IgD-negative memory B cell (primary cell): ENCODE measurements at regions not wholly inside any gene's neighbourhood (a gene's known extent, or its start where the extent isn't known, plus 50 kb on each side); places are given as distances from the start of the nearest gene placed in this dataset.
"Not testable (repeated sequence)": the region's sequence is repeated elsewhere in the genome, so short reads cannot be mapped to it uniquely, and the experiment has no call there.

Source experiments
- H3K27ac Mint-ChIP-seq, 3 donors: one replicate each; pipeline ENCODE4 v1.8.0; 2020 to 2022; ENCODE audit warnings: mild to moderate bottlenecking in 3 of 3, mixed read lengths in 3 of 3, moderate library complexity in 1 of 3
- H3K27me3 Mint-ChIP-seq: one replicate; pipeline ENCODE4 v1.8.0; 2021; ENCODE audit warnings: mixed read lengths
- H3K36me3 Mint-ChIP-seq: one replicate; pipeline ENCODE4 v1.8.0; 2020; ENCODE audit warnings: mild to moderate bottlenecking, mixed read lengths
- H3K4me1 Mint-ChIP-seq, 3 donors: one replicate each; pipeline ENCODE4 v1.8.0; 2020 to 2022; ENCODE audit warnings: mixed read lengths in 3 of 3, mild to moderate bottlenecking in 1 of 3
- H3K4me3 Mint-ChIP-seq, 4 donors: one replicate each; pipeline ENCODE4 v1.8.0; 2020 to 2022; ENCODE audit warnings: mild to moderate bottlenecking in 4 of 4, mixed read lengths in 4 of 4, moderate library complexity in 3 of 4
- H3K9me3 Mint-ChIP-seq, 3 donors: one replicate each; pipeline ENCODE4 v1.8.0; 2020 to 2021; ENCODE audit warnings: mixed read lengths in 3 of 3, mild to moderate bottlenecking in 1 of 3

DNA sequence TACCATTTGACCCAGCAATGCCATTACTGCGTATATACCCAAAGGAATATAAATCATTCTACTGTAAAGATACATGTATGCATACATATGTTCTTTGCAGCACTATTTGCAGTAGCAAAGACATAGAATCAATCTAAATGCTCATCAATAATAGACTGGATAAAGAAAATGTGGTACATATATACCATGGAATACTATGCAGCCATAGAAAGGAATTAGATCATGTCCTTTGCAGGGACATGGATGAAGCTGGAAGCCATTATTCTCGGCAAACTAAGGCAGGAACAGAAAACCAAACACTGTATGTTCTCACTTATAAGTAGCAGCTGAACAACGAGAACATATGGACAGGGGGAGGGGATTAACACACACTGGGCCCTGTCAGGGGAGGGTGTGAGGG is 54.8 kb upstream of the ZNF30 start:
- not testable (repeated sequence) for H3K36me3 Mint-ChIP-seq, H3K4me1 Mint-ChIP-seq, H3K27me3 Mint-ChIP-seq, H3K27ac Mint-ChIP-seq, H3K9me3 Mint-ChIP-seq, H3K4me3 Mint-ChIP-seq

DNA sequence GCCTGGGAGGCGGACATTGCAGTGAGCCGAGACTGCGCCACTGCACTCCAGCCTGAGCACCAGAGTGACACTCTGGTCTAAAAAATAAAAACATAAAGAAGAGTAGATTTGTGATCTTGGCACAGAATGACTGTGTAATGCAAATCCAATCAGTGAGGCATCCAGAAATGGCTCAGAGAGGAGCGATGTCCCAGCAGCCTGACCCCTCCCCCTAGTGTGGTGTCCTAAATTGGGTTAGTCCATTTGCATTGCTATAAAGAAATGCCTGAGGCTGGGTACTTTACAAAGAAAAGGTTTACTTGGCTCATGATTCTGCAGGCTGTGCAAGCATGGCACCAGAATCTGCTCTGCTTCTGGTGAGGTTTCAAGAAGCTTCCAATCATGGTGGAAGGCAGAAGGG is 59.1 kb upstream of the ZNF30 start:
- Mint-ChIP-seq H3K36me3 (peaks cover 2% of the 10 kb centered on the region), H3K4me3 (no peak overlapping the region), H3K27ac (peak overlapping the region in 1 of 3 donors; percentile 28), H3K4me1 (peaks cover 0 to 1% (median 0%) of the 10 kb centered on the region in 3 donors), H3K27me3 (no peaks in the 10 kb centered on the region), H3K9me3 (no peaks in the 10 kb centered on the region)

DNA sequence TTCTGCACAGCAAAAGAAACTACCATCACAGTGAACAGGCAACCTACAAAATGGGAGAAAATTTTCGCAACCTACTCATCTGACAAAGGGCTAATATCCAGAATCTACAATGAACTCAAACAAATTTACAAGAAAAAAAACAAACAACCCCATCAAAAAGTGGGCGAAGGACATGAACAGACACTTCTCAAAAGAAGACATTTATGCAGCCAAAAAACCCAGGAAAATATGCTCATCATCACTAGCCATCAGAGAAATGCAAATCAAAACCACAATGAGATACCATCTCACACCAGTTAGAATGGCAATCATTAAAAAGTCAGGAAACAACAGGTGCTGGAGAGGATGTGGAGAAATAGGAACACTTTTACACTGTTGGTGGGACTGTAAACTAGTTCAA is 61.5 kb upstream of the ZNF30 start:
- H3K4me1 Mint-ChIP-seq, H3K27me3 Mint-ChIP-seq, H3K36me3 Mint-ChIP-seq, H3K4me3 Mint-ChIP-seq, H3K9me3 Mint-ChIP-seq, H3K27ac Mint-ChIP-seq: not testable (repeated sequence)

DNA sequence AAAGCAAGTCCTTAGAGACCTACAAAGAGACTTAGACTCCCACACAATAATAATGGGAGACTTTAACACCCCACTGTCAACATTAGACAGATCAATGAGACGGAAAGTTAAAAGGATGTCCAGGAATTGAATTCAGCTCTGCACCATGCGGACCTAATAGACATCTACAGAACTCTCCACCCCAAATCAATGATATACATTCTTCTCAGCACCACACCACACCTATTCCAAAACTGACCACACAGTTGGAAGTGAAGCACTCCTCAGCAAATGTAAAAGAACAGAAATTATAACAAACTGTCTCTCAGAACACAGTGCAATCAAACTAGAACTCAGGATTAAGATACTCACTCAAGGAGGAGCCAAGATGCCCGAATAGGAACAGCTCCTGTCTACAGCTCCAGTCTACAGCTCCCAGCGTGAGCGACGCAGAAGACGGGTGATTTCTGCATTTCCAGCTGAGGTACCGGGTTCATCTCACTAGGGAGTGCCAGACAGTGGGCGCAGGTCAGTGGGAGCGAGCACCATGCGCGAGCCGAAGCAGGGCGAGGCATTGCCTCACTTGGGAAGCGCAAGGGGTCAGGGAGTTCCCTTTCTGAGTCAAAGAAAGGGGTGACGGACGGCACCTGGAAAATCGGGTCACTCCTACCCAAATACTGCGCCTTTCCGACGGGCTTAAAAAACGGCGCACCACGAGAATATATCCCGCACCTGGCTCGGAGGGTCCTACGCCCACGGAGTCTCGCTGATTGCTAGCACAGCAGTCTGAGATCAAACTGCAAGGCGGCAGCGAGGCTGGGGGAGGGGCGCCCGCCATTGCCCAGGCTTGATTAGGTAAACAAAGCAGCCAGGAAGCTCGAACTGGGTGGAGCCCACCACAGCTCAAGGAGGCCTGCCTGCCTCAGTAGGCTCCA is 66.6 kb upstream of the ZNF30 start:
- peak overlapping the region; percentile 69 to 99 (median 91) for H3K27ac Mint-ChIP-seq
- peak overlapping the region; percentile 95 to 99 (median 97) for H3K4me3 Mint-ChIP-seq
- H3K36me3 Mint-ChIP-seq, H3K9me3 Mint-ChIP-seq, H3K27me3 Mint-ChIP-seq: not testable (repeated sequence)
- H3K4me1 Mint-ChIP-seq: peaks cover 11 to 20% (median 20%) of the 10 kb centered on the region in 3 donors

DNA sequence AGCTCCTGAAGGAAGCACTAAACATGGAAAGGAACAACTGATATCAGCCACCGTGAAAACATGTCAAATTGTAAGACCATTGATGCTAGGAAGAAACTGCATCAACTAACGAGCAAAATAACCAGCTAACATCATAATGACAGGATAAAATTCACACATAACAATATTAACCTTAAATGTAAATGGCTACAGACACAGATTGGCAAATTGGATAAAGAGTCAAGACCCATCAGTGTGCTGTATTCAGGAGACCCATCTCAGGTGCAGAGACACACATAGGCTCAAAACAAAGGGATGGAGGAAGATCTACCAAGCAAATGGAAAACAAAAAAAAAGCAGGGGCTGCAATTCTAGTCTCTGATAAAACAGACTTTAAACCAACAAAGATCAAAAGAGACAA is 67.4 kb upstream of the ZNF30 start:
- Mint-ChIP-seq H3K4me3 (peak overlapping the region; percentile 95 to 99 (median 97)), H3K27ac (peak overlapping the region in 2 of 3 donors; percentile 69 to 99), H3K4me1 (peaks cover 11 to 20% (median 20%) of the 10 kb centered on the region in 3 donors)
- H3K27me3 Mint-ChIP-seq, H3K36me3 Mint-ChIP-seq, H3K9me3 Mint-ChIP-seq: not testable (repeated sequence)

DNA sequence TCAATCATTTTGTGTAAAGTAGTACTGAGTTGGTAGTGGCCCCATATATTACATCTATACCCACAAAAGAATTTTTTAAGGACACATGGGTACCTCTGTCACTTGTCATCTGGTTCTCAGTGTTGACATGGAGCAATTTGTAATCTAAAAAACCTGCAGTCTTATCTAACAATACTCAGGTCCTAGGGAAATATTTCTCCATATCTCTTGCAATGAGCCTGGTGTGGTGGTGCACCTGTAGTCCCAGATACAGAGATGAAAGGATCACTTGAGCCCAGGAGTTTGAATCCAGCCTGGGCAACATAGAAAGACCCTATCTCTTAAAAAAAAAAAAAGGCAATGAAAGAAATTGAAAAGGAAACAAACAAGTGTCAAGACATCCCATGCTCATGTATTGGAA is 70.7 kb upstream of the ZNF30 start:
- no peaks in the 10 kb centered on the region for H3K27me3 Mint-ChIP-seq
- no peak overlapping the region for H3K27ac Mint-ChIP-seq
- peaks cover 5% of the 10 kb centered on the region for H3K36me3 Mint-ChIP-seq
- peaks cover 0 to 4% (median 2%) of the 10 kb centered on the region in 3 donors for H3K9me3 Mint-ChIP-seq
- peaks cover 13 to 31% (median 20%) of the 10 kb centered on the region in 3 donors for H3K4me1 Mint-ChIP-seq
- H3K4me3 Mint-ChIP-seq: peak overlapping the region in 1 of 4 donors; percentile 33

DNA sequence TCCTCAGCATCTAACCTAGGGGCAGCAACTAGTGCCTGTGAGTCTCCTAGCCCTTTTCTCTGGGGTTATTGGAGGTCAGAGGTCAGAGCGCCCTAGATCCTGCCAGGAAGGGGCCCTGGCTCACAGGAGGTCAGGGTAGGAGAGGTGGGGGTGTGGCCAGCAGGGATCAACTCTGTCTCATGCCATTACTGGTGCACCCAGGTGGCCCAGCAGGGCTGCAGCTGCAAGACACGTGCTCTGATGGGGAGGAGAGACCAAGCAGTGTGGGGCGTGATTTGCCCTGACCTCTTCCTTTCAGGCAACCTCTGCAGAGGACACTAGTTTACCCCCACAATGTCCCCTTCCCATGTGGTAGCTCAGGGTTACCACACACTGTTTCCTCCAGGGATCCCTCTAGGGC is 73.3 kb upstream of the ZNF30 start:
- H3K36me3 Mint-ChIP-seq: peaks cover 9% of the 10 kb centered on the region
- H3K4me3 Mint-ChIP-seq: peak overlapping the region in 1 of 4 donors; percentile 14
- no peak overlapping the region for H3K27ac Mint-ChIP-seq
- peaks cover 0 to 4% (median 0%) of the 10 kb centered on the region in 3 donors for H3K9me3 Mint-ChIP-seq
- H3K27me3 Mint-ChIP-seq: no peaks in the 10 kb centered on the region
- H3K4me1 Mint-ChIP-seq: peaks cover 2 to 21% (median 19%) of the 10 kb centered on the region in 3 donors

DNA sequence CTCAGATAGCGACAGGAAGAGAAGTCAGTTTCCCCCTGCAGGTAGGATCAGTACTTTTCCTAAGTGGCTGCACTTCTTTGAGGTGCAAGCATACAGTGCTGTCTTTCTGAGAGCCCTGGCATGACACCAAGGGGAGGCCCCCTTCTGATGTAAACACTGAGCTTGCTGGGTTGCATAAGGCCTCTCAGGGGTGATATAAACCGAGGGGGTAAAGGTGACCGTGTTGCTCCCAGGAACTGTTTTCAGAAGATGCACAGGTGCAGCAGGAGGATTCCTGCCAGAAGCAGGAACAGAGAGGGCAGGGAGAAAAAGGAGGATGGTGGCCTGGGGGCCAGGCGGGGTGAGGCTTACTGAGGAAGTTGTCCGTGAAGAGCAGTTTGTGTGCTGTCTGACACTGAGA is 74.0 kb upstream of the ZNF30 start:
- H3K27me3 Mint-ChIP-seq: no peaks in the 10 kb centered on the region
- peaks cover 12% of the 10 kb centered on the region for H3K36me3 Mint-ChIP-seq
- peak overlapping the region in 2 of 3 donors; percentile 42 to 83 for H3K27ac Mint-ChIP-seq
- no peak overlapping the region for H3K4me3 Mint-ChIP-seq
- H3K4me1 Mint-ChIP-seq: peaks cover 5 to 23% (median 18%) of the 10 kb centered on the region in 3 donors
- H3K9me3 Mint-ChIP-seq: peaks cover 0 to 4% (median 0%) of the 10 kb centered on the region in 3 donors

DNA sequence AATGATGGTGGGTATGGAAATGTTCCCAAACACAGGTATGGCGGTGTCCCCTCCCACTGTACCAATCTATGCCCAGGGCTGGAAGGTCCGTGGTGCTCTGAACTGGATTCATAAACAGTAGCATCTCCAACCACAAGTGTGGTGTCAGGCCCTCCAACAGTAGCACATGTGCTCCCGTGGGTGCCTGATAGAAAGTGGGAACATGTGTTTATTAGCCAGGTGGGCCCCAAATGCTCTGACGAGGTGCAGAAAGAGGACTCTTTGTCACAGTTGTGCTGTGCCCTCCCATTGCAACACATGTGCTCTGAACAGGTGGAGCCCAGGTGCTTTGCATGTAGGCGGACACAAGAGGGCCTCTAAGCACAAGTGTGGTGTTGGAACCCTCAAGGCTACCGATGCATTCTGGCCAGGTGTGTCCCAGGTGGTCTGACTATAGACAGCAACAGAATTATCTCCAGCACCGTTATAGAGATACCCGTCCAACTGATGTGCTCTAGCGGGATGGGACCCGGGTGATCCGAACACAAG is 75.4 kb upstream of the ZNF30 start:
- no peak overlapping the region for H3K27ac Mint-ChIP-seq
- H3K9me3 Mint-ChIP-seq: peaks cover 0 to under 1% (median 0%) of the 10 kb centered on the region in 3 donors
- H3K4me3 Mint-ChIP-seq: no peak overlapping the region
- H3K4me1 Mint-ChIP-seq: peaks cover 9 to 21% (median 19%) of the 10 kb centered on the region in 3 donors
- H3K27me3 Mint-ChIP-seq: no peaks in the 10 kb centered on the region
- H3K36me3 Mint-ChIP-seq: peaks cover 17% of the 10 kb centered on the region

DNA sequence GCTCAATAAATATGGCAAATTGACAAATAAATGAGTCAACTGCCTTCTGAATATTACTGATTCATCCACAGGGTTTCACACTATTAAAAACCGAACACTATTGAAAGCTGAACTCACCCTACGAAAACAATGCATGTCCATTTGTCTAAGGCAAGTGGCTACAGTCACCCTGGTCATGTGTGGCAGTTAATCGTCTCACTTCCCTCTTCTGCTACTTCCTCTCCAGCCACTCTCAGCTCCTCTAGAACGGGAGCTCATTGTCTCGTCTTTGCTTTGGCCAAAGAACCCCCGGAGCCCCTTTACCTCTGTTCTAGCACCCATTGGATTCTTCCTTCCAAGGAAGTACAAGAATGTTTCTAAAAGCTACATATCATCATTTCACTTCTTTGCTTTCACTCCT is 74.4 kb upstream of the ZNF599 start:
- no peaks in the 10 kb centered on the region for H3K9me3 Mint-ChIP-seq
- H3K27me3 Mint-ChIP-seq: no peaks in the 10 kb centered on the region
- H3K4me1 Mint-ChIP-seq: peaks cover 9 to 16% (median 9%) of the 10 kb centered on the region in 3 donors
- H3K36me3 Mint-ChIP-seq: peaks cover 14% of the 10 kb centered on the region
- peak overlapping the region in 2 of 4 donors; percentile 1 to 5 for H3K4me3 Mint-ChIP-seq
- no peak overlapping the region for H3K27ac Mint-ChIP-seq

DNA sequence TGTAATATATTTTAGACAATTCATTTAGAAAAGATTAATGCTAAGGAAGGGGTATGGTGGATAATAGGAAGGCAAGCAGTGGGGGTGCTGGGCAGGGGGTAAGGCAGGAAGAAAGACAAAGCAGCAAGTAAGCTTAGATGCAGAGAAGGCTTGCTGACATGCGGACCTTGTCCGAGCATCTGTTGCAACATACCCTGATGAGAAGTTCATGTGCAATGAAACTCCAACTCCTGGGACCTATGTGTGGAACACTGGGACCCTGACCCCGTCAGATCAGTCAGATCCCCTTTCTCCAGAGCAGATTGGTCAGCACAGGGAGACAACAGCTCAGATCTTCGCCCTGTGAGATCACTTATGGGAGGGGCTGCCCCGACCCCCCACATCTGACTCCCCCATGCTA is 71.3 kb upstream of the ZNF599 start:
- no peaks in the 10 kb centered on the region for H3K9me3 Mint-ChIP-seq
- H3K4me1 Mint-ChIP-seq: peaks cover 7 to 10% (median 8%) of the 10 kb centered on the region in 3 donors
- H3K27me3 Mint-ChIP-seq: no peaks in the 10 kb centered on the region
- H3K4me3 Mint-ChIP-seq: no peak overlapping the region
- H3K36me3 Mint-ChIP-seq: peaks cover 9% of the 10 kb centered on the region
- H3K27ac Mint-ChIP-seq: peak overlapping the region in 1 of 3 donors; percentile 88

DNA sequence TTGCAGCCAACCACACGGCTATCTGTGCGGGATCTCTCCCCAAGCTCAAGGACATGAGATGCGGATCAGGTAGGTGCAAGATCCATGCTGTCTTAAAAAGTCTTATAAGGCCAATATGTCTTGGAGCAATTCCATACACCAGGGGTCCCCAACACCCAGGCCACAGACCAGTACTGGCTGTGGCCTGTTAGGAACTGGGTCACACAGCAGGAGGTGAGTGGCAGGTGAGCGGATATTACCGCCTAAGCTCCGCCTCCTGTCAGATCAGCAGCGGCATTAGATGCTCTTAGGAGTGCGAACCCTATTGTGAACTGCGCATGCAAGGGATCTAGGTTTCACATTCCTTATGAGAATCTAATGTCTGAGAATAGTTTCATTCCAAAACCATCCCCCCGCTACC is 68.8 kb upstream of the ZNF599 start:
- peaks cover 7% of the 10 kb centered on the region for H3K27me3 Mint-ChIP-seq
- H3K4me1 Mint-ChIP-seq: peaks cover 0 to 4% (median 3%) of the 10 kb centered on the region in 3 donors
- peaks cover 1% of the 10 kb centered on the region for H3K36me3 Mint-ChIP-seq
- no peak overlapping the region for H3K4me3 Mint-ChIP-seq
- H3K27ac Mint-ChIP-seq: no peak overlapping the region
- H3K9me3 Mint-ChIP-seq: no peaks in the 10 kb centered on the region

DNA sequence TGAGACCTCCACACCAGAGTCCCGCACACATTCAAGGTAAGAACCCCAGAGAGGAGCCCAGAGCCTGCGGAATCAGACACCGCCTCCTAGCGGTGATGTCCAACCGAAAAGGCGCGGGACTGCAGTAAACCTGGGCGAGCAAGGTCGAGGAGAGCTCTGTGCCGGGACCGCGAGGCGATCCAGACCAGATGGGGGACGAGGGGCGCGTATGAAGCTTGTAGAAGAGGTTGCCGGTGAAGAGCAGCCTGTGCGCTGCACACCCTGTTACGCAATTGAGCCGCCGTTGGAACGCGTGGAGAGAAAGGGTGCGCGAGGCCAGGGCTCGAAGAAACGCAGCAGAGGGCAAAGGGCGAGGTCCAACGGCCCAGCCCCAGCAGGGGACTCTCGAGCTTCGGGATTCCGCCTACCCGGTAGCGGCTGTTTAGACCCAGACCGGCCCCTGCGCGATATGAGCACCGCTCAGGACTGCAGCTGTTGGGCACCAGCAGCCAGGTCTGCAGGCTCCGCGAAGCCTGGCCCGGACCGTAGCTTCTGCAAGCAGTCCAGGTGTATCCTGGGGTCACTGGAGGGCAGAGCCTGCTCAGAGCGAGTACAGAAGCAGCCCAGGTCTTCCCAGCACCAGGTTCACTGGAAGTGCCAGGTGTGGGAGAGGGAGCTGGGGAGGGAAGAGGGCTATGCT is 65.9 kb upstream of the ZNF599 start:
- Mint-ChIP-seq H3K4me1 (peaks cover 0 to 4% (median 3%) of the 10 kb centered on the region in 3 donors), H3K27ac (peak overlapping the region in 1 of 3 donors; percentile 69), H3K27me3 (peaks cover 7% of the 10 kb centered on the region), H3K4me3 (peak overlapping the region in 1 of 4 donors; percentile 86), H3K36me3 (peaks cover 1% of the 10 kb centered on the region), H3K9me3 (no peaks in the 10 kb centered on the region)

DNA sequence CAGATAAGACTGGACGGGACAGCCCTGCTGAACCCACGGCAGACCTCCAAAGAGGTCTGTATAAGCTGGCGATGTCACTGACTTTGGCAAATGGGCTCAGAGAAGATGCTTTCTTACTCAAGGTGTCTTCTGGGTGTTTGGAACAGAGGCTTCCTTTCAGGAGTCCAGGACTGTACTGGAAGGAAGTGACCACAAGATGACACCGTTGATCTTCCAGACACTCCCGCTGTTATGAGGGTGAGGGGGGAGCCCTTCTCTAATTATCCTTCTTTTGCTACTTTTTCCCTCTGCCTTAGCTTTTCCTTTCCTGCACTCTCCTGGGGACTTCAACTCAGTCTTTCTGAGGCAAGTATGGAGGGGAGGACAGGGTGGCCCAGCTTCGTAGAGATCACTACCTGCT is 65.2 kb upstream of the ZNF599 start:
- Mint-ChIP-seq H3K27me3 (peaks cover 7% of the 10 kb centered on the region), H3K4me3 (no peak overlapping the region), H3K36me3 (peaks cover 1% of the 10 kb centered on the region), H3K4me1 (peaks cover 0 to 4% (median 3%) of the 10 kb centered on the region in 3 donors), H3K27ac (peak overlapping the region in 1 of 3 donors; percentile 69), H3K9me3 (no peaks in the 10 kb centered on the region)

DNA sequence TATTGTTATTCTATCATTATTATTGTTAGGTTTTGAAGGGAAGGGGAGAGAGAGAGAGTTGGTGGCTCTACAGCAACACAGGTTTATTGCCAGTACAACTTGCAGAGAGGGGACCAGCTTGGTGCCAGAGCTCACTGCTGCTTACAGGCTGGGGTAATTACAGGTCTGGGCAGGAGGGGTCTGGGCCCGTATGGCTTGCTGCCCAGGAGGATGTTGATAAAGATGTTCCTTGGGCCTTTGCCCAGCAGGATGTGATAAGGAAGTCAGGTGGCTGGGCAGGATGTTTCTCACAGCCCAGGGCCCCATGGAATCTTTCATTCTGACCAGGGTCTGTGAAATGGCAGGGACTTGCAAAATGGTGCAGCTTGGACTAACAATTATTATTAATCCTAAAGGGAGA is 64.2 kb upstream of the ZNF599 start:
- Mint-ChIP-seq H3K4me3 (peak overlapping the region in 1 of 4 donors; percentile 7), H3K27me3 (peaks cover 7% of the 10 kb centered on the region), H3K9me3 (no peaks in the 10 kb centered on the region), H3K27ac (no peak overlapping the region), H3K36me3 (peaks cover 1% of the 10 kb centered on the region), H3K4me1 (peaks cover 0 to 4% (median 3%) of the 10 kb centered on the region in 3 donors)
